Nephron progenitor cell (in vitro differentiated cells): ENCODE measurements at regions not wholly inside any gene's neighbourhood (a gene's known extent, or its start where the extent isn't known, plus 50 kb on each side); places are given as distances from the start of the nearest gene placed in this dataset.
"Not testable (repeated sequence)": the region's sequence is repeated elsewhere in the genome, so short reads cannot be mapped to it uniquely, and the experiment has no call there.

ENCODE experiments used
- DNase-seq: peaks from one replicate; pipeline ENCODE4 v3.0.0; 2021
- H3K27ac Mint-ChIP-seq: 2 replicates; pipeline ENCODE4 v1.8.0; 2021; ENCODE audit warnings: mild to moderate bottlenecking, moderate library complexity, mixed read lengths
- H3K27me3 Mint-ChIP-seq: 2 replicates; pipeline ENCODE4 v1.8.0; 2021; ENCODE audit warnings: mild to moderate bottlenecking, low read depth, mixed read lengths; ENCODE audit not compliant: poor library complexity
- H3K36me3 Mint-ChIP-seq: 2 replicates; pipeline ENCODE4 v1.8.0; 2021; ENCODE audit warnings: low read depth, mixed read lengths
- H3K4me1 Mint-ChIP-seq: 2 replicates; pipeline ENCODE4 v1.8.0; 2021; ENCODE audit warnings: mixed read lengths
- H3K4me3 Mint-ChIP-seq: 2 replicates; pipeline ENCODE4 v1.8.0; 2021; ENCODE audit warnings: mild to moderate bottlenecking, moderate library complexity, mixed read lengths
- H3K9me3 Mint-ChIP-seq: 2 replicates; pipeline ENCODE4 v1.8.0; 2021; ENCODE audit warnings: mild to moderate bottlenecking, moderate library complexity, mixed read lengths
- TF ChIP-seq, protein P1 (sequence below): fragments of 200-600 bp; sonication (generic); IDR thresholded peaks from 2 replicates; pipeline ENCODE4 v1.5.0; 2021; ENCODE audit warnings: antibody characterized with exemption

- peaks cover 19% of the 10 kb centered on the region for H3K9me3 Mint-ChIP-seq
- no peak overlapping the region for H3K27ac Mint-ChIP-seq
- no peak overlapping the region for H3K4me3 Mint-ChIP-seq
- DNase-seq, result no peak
- peaks cover 4% of the 10 kb centered on the region for H3K36me3 Mint-ChIP-seq
- TF ChIP-seq, protein P1, sequence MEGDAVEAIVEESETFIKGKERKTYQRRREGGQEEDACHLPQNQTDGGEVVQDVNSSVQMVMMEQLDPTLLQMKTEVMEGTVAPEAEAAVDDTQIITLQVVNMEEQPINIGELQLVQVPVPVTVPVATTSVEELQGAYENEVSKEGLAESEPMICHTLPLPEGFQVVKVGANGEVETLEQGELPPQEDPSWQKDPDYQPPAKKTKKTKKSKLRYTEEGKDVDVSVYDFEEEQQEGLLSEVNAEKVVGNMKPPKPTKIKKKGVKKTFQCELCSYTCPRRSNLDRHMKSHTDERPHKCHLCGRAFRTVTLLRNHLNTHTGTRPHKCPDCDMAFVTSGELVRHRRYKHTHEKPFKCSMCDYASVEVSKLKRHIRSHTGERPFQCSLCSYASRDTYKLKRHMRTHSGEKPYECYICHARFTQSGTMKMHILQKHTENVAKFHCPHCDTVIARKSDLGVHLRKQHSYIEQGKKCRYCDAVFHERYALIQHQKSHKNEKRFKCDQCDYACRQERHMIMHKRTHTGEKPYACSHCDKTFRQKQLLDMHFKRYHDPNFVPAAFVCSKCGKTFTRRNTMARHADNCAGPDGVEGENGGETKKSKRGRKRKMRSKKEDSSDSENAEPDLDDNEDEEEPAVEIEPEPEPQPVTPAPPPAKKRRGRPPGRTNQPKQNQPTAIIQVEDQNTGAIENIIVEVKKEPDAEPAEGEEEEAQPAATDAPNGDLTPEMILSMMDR, result no peak
- H3K4me1 Mint-ChIP-seq, result peaks cover 22% of the 10 kb centered on the region
- peaks cover 9% of the 10 kb centered on the region for H3K27me3 Mint-ChIP-seq
Observed at GRCh38 chr7:68767462-68767861, 830.8 kb upstream of the AUTS2 start.

- Mint-ChIP-seq H3K27me3 (peaks cover 14% of the 10 kb centered on the region), H3K27ac (peak overlapping the region; percentile 68), H3K36me3 (no peaks in the 10 kb centered on the region), H3K4me1 (peaks cover 22% of the 10 kb centered on the region), H3K4me3 (no peak overlapping the region), H3K9me3 (no peaks in the 10 kb centered on the region)
- TF ChIP-seq, protein P1, result no peak
- DNase-seq, result peak; percentile 13
Observed at GRCh38 chr7:68770649-68771048, 827.6 kb upstream of the AUTS2 start.

DNA sequence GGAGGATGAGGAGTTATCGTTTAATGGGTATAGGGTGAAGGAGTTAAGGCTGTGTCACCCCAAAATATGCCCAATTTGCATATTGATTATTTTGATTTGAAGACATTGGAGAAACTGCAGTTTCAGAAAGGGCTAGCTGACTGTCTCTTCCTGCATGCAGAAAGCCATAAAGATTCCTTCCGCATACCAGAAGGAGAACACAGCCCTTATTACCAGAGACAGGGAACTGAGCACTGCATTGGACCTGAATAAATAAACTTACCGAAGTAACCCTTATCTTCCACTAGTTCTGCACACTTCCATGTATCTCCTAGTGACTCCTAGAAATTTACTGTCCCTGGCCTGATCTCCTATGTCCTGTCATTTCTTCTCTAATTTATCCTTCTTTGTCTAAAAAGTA, 821.9 kb upstream of the AUTS2 start:
- H3K9me3 Mint-ChIP-seq, result no peaks in the 10 kb centered on the region
- peaks cover 10% of the 10 kb centered on the region for H3K4me1 Mint-ChIP-seq
- H3K27ac Mint-ChIP-seq, result no peak overlapping the region
- no peaks in the 10 kb centered on the region for H3K36me3 Mint-ChIP-seq
- TF ChIP-seq, protein P1, result no peak
- DNase-seq, result no peak
- H3K4me3 Mint-ChIP-seq, result no peak overlapping the region
- H3K27me3 Mint-ChIP-seq, result peaks cover 19% of the 10 kb centered on the region

DNA sequence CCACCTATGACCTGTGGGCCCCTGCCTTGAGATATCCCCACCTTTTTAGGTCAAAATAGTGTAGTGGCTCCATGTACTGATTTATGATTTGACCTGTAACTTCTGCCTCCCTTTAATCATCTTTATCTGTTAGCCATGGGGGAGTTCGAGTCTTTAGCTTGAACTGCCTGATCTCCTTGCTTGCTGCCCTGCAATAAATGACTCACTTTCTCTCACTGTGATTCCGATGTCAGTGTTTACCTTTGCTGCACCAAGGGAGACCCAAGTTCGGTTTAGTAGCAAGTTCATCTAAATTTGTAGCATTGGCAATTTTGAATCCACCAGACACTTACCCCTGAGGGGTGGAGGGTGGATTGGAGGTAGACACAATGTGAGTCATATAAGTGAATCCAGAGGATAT, 814.6 kb upstream of the AUTS2 start:
- no peaks in the 10 kb centered on the region for H3K36me3 Mint-ChIP-seq
- TF ChIP-seq, protein P1, result no peak
- peaks cover 44% of the 10 kb centered on the region for H3K4me1 Mint-ChIP-seq
- peaks cover 11% of the 10 kb centered on the region for H3K27me3 Mint-ChIP-seq
- peak overlapping the region; percentile 26 for H3K27ac Mint-ChIP-seq
- DNase-seq, result no peak
- H3K4me3 Mint-ChIP-seq, result peak overlapping the region; percentile 24
- H3K9me3 Mint-ChIP-seq, result no peaks in the 10 kb centered on the region

- TF ChIP-seq, protein P1, result no peak
- Mint-ChIP-seq H3K9me3 (no peaks in the 10 kb centered on the region), H3K4me1 (peaks cover 57% of the 10 kb centered on the region), H3K36me3 (no peaks in the 10 kb centered on the region), H3K27me3 (peaks cover 11% of the 10 kb centered on the region), H3K4me3 (peak overlapping the region; percentile 55), H3K27ac (no peak overlapping the region)
- no peak for DNase-seq
Observed at GRCh38 chr7:68785036-68785435, 813.2 kb upstream of the AUTS2 start.

DNA sequence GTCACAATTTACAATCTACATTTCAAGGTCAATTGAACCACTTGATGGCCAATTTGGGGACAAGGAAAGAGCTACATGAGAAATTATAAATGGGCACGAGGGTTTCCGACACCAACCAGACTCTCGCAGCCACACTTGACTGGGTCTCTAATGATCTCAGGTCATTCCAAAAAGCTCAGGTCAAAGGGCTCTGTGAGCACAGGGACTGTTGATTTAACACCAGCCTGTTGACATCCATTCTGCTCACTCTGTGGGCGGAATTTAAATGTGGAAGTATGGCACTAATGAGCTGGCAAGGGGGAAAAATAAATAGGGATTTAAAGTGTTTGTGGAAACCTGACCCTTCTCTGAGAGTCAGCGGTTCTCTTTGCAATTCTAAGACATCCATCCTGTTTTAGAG, 810.7 kb upstream of the AUTS2 start:
- peak; percentile 48 for DNase-seq
- peaks cover 11% of the 10 kb centered on the region for H3K27me3 Mint-ChIP-seq
- H3K4me1 Mint-ChIP-seq, result peaks cover 75% of the 10 kb centered on the region
- H3K4me3 Mint-ChIP-seq, result peak overlapping the region; percentile 34
- H3K36me3 Mint-ChIP-seq, result no peaks in the 10 kb centered on the region
- TF ChIP-seq, protein P1, result no peak
- peak overlapping the region; percentile 94 for H3K27ac Mint-ChIP-seq
- H3K9me3 Mint-ChIP-seq, result peaks cover 4% of the 10 kb centered on the region

DNA sequence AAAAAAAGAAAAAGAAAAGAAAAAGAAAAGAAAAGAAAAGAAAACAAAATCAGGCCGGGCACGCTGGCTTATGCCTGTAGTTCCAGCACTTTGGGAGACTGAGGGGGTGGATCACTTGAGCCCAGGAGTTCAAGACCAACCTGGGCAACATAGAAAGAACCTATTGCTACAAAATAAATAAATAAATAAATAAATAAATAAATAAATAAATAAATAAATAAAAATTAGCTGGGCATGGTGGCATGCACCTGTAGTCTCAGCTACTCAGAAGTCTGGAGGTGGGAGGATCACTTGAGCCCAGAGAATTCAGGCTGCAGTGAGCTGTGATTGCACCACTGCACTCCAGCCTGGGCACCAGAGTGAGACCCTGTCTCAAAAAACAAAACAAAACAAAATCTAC, 809.7 kb upstream of the AUTS2 start:
- H3K27ac Mint-ChIP-seq, H3K4me3 Mint-ChIP-seq, H3K9me3 Mint-ChIP-seq, H3K36me3 Mint-ChIP-seq, DNase-seq: not testable (repeated sequence)
- H3K27me3 Mint-ChIP-seq, result peaks cover 11% of the 10 kb centered on the region
- peaks cover 68% of the 10 kb centered on the region for H3K4me1 Mint-ChIP-seq
